Transverse colon (tissue), 4 donors: ENCODE measurements at regions not wholly inside any gene's neighbourhood (a gene's known extent, or its start where the extent isn't known, plus 50 kb on each side); places are given as distances from the start of the nearest gene placed in this dataset.

Experiments used
- EP300 ChIP-seq: sonication (generic); formaldehyde crosslinking; IDR thresholded peaks from one replicate; pipeline ENCODE4 v1.6.1; 2017; ENCODE audit warnings: antibody characterized with exemption, low read depth
- POLR2A ChIP-seq: fragments of 450-650 bp; IDR thresholded peaks from one replicate; pipeline ENCODE4 v1.6.1; 2016; ENCODE audit warnings: antibody characterized with exemption, mild to moderate bottlenecking, moderate library complexity
- POLR2AphosphoS5 ChIP-seq, 3 donors: sonication (generic); formaldehyde crosslinking; IDR thresholded peaks; one replicate each; pipeline ENCODE4 v1.6.1; 2016; ENCODE audit warnings: antibody characterized with exemption in 3 of 3
- TF ChIP-seq, protein P1 (sequence below), 5 experiments: fragments of 200-600 bp in 3 of 5; fragments of 450-650 bp in 2 of 5; sonication (generic) in 3 of 5; IDR thresholded peaks; 1 replicate in 2 of 5; 2 replicates in 3 of 5; pipeline ENCODE4 v1.5.1; 2016 to 2017; ENCODE audit warnings: antibody characterized with exemption in 5 of 5, inconsistent platforms in 3 of 5, mild to moderate bottlenecking in 2 of 5, moderate library complexity in 1 of 5

GRCh38 chr6:85866758-85867401, 224.2 kb upstream of the SYNCRIP start:
- TF ChIP-seq, protein P1, sequence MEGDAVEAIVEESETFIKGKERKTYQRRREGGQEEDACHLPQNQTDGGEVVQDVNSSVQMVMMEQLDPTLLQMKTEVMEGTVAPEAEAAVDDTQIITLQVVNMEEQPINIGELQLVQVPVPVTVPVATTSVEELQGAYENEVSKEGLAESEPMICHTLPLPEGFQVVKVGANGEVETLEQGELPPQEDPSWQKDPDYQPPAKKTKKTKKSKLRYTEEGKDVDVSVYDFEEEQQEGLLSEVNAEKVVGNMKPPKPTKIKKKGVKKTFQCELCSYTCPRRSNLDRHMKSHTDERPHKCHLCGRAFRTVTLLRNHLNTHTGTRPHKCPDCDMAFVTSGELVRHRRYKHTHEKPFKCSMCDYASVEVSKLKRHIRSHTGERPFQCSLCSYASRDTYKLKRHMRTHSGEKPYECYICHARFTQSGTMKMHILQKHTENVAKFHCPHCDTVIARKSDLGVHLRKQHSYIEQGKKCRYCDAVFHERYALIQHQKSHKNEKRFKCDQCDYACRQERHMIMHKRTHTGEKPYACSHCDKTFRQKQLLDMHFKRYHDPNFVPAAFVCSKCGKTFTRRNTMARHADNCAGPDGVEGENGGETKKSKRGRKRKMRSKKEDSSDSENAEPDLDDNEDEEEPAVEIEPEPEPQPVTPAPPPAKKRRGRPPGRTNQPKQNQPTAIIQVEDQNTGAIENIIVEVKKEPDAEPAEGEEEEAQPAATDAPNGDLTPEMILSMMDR (IDR thresholded peaks at IDR 0.05), result no peak
- TF ChIP-seq POLR2AphosphoS5 (IDR thresholded peaks at IDR 0.05), result no peak
- TF ChIP-seq POLR2A, result no peak
- TF ChIP-seq EP300, result no peak
